ENCODE measurements at regions not wholly inside any gene's neighbourhood (a gene's known extent, or its start where the extent isn't known, plus 50 kb on each side); places are given as distances from the start of the nearest gene placed in this dataset.

DNA sequence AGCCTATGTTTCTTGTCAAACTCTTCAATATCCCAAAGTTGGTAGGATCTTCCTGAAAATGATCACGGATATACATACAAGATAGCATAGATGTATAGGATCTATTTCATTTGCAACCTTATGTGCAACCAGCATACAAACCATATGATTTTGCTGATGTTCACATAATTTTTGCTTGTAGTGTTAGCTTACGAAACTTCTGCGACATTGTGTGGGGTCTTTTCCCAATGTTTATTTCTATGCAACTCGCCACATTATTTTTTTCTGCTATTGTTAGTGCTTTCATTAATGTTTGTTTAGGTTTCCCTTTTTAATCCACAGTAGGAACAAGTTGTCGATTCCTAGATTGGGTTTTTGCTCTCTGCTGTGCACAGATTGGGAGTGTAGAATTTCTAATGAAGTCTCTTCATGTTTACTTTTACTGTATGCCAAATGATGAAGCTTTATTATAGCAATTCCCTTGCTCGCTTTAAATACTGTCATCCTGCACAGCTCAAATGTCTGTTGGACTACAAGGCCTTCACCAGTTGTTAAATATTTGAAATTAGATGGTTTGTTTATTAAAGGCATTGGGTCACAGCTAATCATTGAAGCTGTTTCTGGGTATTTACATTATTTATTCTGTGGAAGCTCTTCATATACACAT lies 257.6 kb upstream of the PCDH7 start:
- Histone ChIP-seq H3K4me1 (ENCODE audit: low read depth) (no peaks in the 10 kb centered on the region), H3K36me3 (ENCODE audit: low read depth) (no peaks in the 10 kb centered on the region), H3K4me3 (no peak overlapping the region), H3K9me3 (no peaks in the 10 kb centered on the region)
- no peak for ATAC-seq
- TF ChIP-seq, protein P1, sequence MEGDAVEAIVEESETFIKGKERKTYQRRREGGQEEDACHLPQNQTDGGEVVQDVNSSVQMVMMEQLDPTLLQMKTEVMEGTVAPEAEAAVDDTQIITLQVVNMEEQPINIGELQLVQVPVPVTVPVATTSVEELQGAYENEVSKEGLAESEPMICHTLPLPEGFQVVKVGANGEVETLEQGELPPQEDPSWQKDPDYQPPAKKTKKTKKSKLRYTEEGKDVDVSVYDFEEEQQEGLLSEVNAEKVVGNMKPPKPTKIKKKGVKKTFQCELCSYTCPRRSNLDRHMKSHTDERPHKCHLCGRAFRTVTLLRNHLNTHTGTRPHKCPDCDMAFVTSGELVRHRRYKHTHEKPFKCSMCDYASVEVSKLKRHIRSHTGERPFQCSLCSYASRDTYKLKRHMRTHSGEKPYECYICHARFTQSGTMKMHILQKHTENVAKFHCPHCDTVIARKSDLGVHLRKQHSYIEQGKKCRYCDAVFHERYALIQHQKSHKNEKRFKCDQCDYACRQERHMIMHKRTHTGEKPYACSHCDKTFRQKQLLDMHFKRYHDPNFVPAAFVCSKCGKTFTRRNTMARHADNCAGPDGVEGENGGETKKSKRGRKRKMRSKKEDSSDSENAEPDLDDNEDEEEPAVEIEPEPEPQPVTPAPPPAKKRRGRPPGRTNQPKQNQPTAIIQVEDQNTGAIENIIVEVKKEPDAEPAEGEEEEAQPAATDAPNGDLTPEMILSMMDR (IDR thresholded peaks at IDR 0.05) = no peak
- intact Hi-C loops (cut with DNase I, micrococcal nuclease) = no loop called here
- DNase-seq = no peak

DNA sequence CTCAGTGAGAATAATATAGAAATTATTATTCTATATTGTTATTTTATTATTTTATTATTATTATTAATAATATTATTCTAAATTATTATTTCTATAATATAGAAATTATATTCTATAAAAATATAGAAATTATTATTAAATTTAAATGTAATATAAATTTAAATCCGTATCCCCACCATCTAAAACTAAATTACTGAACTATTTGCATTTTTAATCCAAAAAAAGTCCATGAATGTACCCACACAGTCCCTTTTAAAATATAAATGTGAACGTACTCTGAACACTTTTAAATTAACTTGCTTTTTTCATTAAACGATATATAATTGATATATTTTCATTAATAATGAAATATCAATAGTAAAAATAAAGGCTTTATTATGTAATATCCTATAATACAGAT lies 248.3 kb upstream of the PCDH7 start:
- Histone ChIP-seq H3K4me3 (no peak overlapping the region), H3K4me1 (ENCODE audit: low read depth) (no peaks in the 10 kb centered on the region), H3K36me3 (ENCODE audit: low read depth) (no peaks in the 10 kb centered on the region), H3K9me3 (no peaks in the 10 kb centered on the region)
- DNase-seq (no peak), ATAC-seq (no peak)
- TF ChIP-seq, protein P1 (IDR thresholded peaks at IDR 0.05) = no peak
- intact Hi-C loops (cut with DNase I, micrococcal nuclease) = no loop called here

DNA sequence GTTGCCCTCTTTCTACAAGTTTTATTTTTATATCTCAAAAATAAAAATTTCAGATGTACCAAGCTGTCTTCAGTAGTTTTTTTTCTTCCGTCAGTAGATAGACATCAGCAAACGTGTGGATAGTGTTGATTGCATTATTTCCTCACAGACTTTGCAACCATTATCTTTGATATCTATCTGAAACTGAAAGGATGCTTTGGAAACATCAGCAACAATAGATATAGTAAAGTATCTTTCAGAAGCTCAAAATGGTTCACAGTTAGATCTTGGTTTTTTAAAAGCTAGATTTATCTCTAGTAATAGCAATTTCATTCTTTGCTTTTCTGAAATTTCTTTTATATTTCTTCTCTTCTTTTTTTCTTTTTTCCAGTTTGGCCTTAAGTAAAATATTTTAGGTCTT lies 246.9 kb upstream of the PCDH7 start:
- no peaks in the 10 kb centered on the region for H3K4me1 ChIP-seq (ENCODE audit: low read depth)
- DNase-seq (no peak), ATAC-seq (no peak)
- intact Hi-C loops (cut with DNase I, micrococcal nuclease) = no loop called here
- no peaks in the 10 kb centered on the region for H3K9me3 ChIP-seq
- TF ChIP-seq, protein P1 (IDR thresholded peaks at IDR 0.05) = no peak
- no peak overlapping the region for H3K4me3 ChIP-seq
- no peaks in the 10 kb centered on the region for H3K36me3 ChIP-seq (ENCODE audit: low read depth)

DNA sequence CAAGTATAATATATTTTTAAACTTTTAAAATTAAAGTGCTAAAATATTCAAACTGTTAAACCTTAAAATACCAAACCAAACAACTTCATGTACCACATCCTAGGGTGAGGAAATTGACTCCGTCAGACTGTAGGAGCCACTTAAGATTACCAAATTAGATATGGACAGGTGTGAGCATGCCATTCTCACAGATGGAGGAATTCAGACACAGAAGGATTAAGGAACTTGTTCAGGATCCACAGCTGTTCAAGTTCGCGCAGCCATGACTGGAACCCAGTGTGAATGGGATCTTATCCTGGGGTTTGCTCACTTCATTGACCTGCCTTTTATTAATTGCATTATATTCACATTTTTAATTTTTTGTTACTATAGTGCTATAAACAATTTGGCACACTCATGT lies 224.9 kb upstream of the PCDH7 start:
- DNase-seq = no peak
- intact Hi-C loops (cut with DNase I, micrococcal nuclease) = no loop called here
- TF ChIP-seq, protein P1 (IDR thresholded peaks at IDR 0.05) = no peak
- ATAC-seq = no peak
- H3K4me3 ChIP-seq = no peak overlapping the region
- H3K9me3 ChIP-seq = no peaks in the 10 kb centered on the region
- no peaks in the 10 kb centered on the region for H3K4me1 ChIP-seq (ENCODE audit: low read depth)
- no peaks in the 10 kb centered on the region for H3K36me3 ChIP-seq (ENCODE audit: low read depth)

DNA sequence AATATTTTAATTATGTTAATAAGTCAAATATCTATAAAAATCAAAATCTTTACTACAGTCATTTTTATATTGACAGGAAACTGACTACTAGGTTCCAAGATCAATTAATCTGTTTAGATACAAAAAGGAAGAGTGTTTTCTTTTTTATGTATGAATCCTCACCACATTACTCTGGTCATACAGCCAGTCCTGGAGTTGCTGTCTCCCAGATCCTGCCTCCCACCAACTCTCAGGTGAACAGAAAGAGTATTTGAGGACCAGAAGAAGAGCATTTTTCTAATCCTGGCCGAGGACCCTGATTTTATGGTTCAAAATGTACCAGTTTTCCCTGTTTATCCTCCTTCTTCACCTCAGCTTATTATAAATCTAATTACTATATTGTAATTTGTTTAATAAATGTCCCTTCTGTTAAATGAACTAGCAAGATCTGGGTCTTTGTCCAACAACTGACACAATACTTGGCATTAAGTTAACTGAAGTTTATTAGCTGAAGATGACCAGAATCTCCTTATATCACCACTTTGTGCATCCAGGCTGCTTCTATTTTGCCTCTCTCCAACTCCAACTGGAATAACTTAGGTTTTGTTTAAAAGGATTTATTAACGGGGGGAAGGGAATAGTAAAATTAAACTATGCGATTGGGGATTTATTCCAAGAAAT lies 224.4 kb upstream of the PCDH7 start:
- Histone ChIP-seq H3K9me3 (no peaks in the 10 kb centered on the region), H3K4me3 (no peak overlapping the region), H3K36me3 (ENCODE audit: low read depth) (no peaks in the 10 kb centered on the region), H3K4me1 (ENCODE audit: low read depth) (no peaks in the 10 kb centered on the region)
- ATAC-seq = no peak
- TF ChIP-seq, protein P1 (IDR thresholded peaks at IDR 0.05) = no peak
- intact Hi-C loops (cut with DNase I, micrococcal nuclease) = no loop called here
- DNase-seq = no peak
